ENCODE measurements at regions not wholly inside any gene's neighbourhood (a gene's known extent, or its start where the extent isn't known, plus 50 kb on each side); places are given as distances from the start of the nearest gene placed in this dataset.

GRCh38 chr18:60880184-60880583 lies 453.0 kb upstream of the CDH20 start:
- Histone ChIP-seq H3K4me2 (ENCODE audit: low read length) (no peak overlapping the region), H3K4me1 (ENCODE audit: insufficient read depth, low read length) (no peaks in the 10 kb centered on the region), H3K79me2 (ENCODE audit: insufficient read depth, low read length) (no peaks in the 10 kb centered on the region), H3K27ac (ENCODE audit: low read depth, low read length) (no peak overlapping the region), H3K9me3 (ENCODE audit: insufficient read depth, low read depth, low read length) (no peaks in the 10 kb centered on the region), H3K27me3 (ENCODE audit: insufficient read depth, low read length) (no peaks in the 10 kb centered on the region), H3K36me3 (ENCODE audit: insufficient read depth, low read length) (no peaks in the 10 kb centered on the region), H4K20me1 (ENCODE audit: insufficient read depth, low read length) (no peaks in the 10 kb centered on the region), H3K4me3 (ENCODE audit: insufficient read depth, low read depth, low read length) (no peak overlapping the region), H2AFZ (ENCODE audit: low read depth, low read length) (no peak overlapping the region), H3K9ac (ENCODE audit: low read length) (no peak overlapping the region)
- Mint-ChIP-seq H3K9me3 (ENCODE audit: unreplicated experiment) (no peaks in the 10 kb centered on the region), H3K36me3 (ENCODE audit: low read depth, unreplicated experiment) (no peaks in the 10 kb centered on the region), H3K4me3 (ENCODE audit: unreplicated experiment) (no peak overlapping the region), H3K4me1 (ENCODE audit: low read depth, unreplicated experiment) (no peaks in the 10 kb centered on the region), H3K27me3 (ENCODE audit: low read depth, unreplicated experiment) (no peaks in the 10 kb centered on the region), H3K27ac (ENCODE audit: unreplicated experiment) (no peak overlapping the region)
- DNase-seq (ENCODE audit: low read depth): no peak
- no peak for TF ChIP-seq CTCF (IDR thresholded peaks at IDR 0.05; ENCODE audit: insufficient read depth, low read depth, low read length)
- TF ChIP-seq EZH2 (IDR thresholded peaks at IDR 0.05; ENCODE audit: insufficient read depth, low read length): no peak
- no peak for FAIRE-seq

- no peaks in the 10 kb centered on the region for H3K27me3 ChIP-seq (ENCODE audit: insufficient read depth, low read length)
- H3K4me3 ChIP-seq (ENCODE audit: insufficient read depth, low read depth, low read length): no peak overlapping the region
- H3K27ac ChIP-seq (ENCODE audit: low read depth, low read length): no peak overlapping the region
- no peaks in the 10 kb centered on the region for H3K36me3 Mint-ChIP-seq (ENCODE audit: low read depth, unreplicated experiment)
- H3K9ac ChIP-seq (ENCODE audit: low read length): no peak overlapping the region
- no peaks in the 10 kb centered on the region for H4K20me1 ChIP-seq (ENCODE audit: insufficient read depth, low read length)
- H3K36me3 ChIP-seq (ENCODE audit: insufficient read depth, low read length): no peaks in the 10 kb centered on the region
- no peak for FAIRE-seq
- TF ChIP-seq EZH2 (IDR thresholded peaks at IDR 0.05; ENCODE audit: insufficient read depth, low read length): no peak
- no peak for TF ChIP-seq CTCF (IDR thresholded peaks at IDR 0.05; ENCODE audit: insufficient read depth, low read depth, low read length)
- no peaks in the 10 kb centered on the region for H3K27me3 Mint-ChIP-seq (ENCODE audit: low read depth, unreplicated experiment)
- H3K4me2 ChIP-seq (ENCODE audit: low read length): no peak overlapping the region
- no peaks in the 10 kb centered on the region for H3K4me1 Mint-ChIP-seq (ENCODE audit: low read depth, unreplicated experiment)
- no peak overlapping the region for H2AFZ ChIP-seq (ENCODE audit: low read depth, low read length)
- H3K9me3 Mint-ChIP-seq (ENCODE audit: unreplicated experiment): no peaks in the 10 kb centered on the region
- no peak for DNase-seq (ENCODE audit: low read depth)
- no peak overlapping the region for H3K4me3 Mint-ChIP-seq (ENCODE audit: unreplicated experiment)
- no peak overlapping the region for H3K27ac Mint-ChIP-seq (ENCODE audit: unreplicated experiment)
- H3K9me3 ChIP-seq (ENCODE audit: insufficient read depth, low read depth, low read length): no peaks in the 10 kb centered on the region
- no peaks in the 10 kb centered on the region for H3K79me2 ChIP-seq (ENCODE audit: insufficient read depth, low read length)
- no peaks in the 10 kb centered on the region for H3K4me1 ChIP-seq (ENCODE audit: insufficient read depth, low read length)
Observed at GRCh38 chr18:60883587-60883986, 449.6 kb upstream of the CDH20 start.

- Histone ChIP-seq H3K4me2 (ENCODE audit: low read length) (no peak overlapping the region), H3K9me3 (ENCODE audit: insufficient read depth, low read depth, low read length) (no peaks in the 10 kb centered on the region), H3K4me1 (ENCODE audit: insufficient read depth, low read length) (no peaks in the 10 kb centered on the region), H4K20me1 (ENCODE audit: insufficient read depth, low read length) (no peaks in the 10 kb centered on the region), H3K9ac (ENCODE audit: low read length) (no peak overlapping the region), H3K36me3 (ENCODE audit: insufficient read depth, low read length) (no peaks in the 10 kb centered on the region), H3K27ac (ENCODE audit: low read depth, low read length) (no peak overlapping the region), H3K27me3 (ENCODE audit: insufficient read depth, low read length) (no peaks in the 10 kb centered on the region), H3K4me3 (ENCODE audit: insufficient read depth, low read depth, low read length) (no peak overlapping the region), H3K79me2 (ENCODE audit: insufficient read depth, low read length) (no peaks in the 10 kb centered on the region), H2AFZ (ENCODE audit: low read depth, low read length) (no peak overlapping the region)
- H3K9me3 Mint-ChIP-seq (ENCODE audit: unreplicated experiment): no peaks in the 10 kb centered on the region
- no peaks in the 10 kb centered on the region for H3K36me3 Mint-ChIP-seq (ENCODE audit: low read depth, unreplicated experiment)
- H3K27me3 Mint-ChIP-seq (ENCODE audit: low read depth, unreplicated experiment): no peaks in the 10 kb centered on the region
- H3K27ac Mint-ChIP-seq (ENCODE audit: unreplicated experiment): no peak overlapping the region
- no peak for DNase-seq (ENCODE audit: low read depth)
- H3K4me1 Mint-ChIP-seq (ENCODE audit: low read depth, unreplicated experiment): peaks cover 2% of the 10 kb centered on the region
- H3K4me3 Mint-ChIP-seq (ENCODE audit: unreplicated experiment): no peak overlapping the region
- TF ChIP-seq EZH2 (IDR thresholded peaks at IDR 0.05; ENCODE audit: insufficient read depth, low read length) (no peak), CTCF (IDR thresholded peaks at IDR 0.05; ENCODE audit: insufficient read depth, low read depth, low read length) (no peak)
- FAIRE-seq: no peak
Observed at GRCh38 chr18:60888071-60888624, 445.1 kb upstream of the CDH20 start.

Data from astrocyte (in vitro differentiated cells and primary cell).